Glomerular endothelial cell (primary cell): ENCODE measurements at regions not wholly inside any gene's neighbourhood (a gene's known extent, or its start where the extent isn't known, plus 50 kb on each side); places are given as distances from the start of the nearest gene placed in this dataset.

ENCODE experiments used
- DNase-seq: peaks from one replicate; pipeline ENCODE4 v3.0.0-alpha.2; 2011; ENCODE audit warnings: low read depth, low spot score; ENCODE audit errors: extremely low read depth

DNA sequence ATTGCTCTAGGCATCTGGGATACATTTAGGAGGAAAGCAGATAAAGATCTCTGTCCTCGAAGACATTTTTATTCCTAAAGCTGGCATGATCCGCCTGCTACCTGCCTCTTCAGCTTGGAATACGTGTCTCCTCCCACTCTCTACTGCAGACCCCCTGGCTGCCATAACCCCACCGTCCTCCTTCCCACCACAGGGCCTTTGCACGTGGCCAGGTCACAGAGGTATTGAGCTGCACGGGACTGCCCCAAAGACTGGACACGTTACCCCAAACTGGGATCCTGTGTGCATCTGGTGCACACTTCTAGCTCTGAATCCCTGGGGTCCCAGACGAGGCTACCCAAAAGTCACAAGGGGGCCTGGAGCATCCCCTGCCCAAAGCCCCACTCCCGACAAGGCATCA lies 351.2 kb upstream of the EEF2KMT start:
- DNase-seq, result no peak

- no peak for DNase-seq
Measured at GRCh38 chr16:5447734-5448133, 350.1 kb upstream of the EEF2KMT start.

DNA sequence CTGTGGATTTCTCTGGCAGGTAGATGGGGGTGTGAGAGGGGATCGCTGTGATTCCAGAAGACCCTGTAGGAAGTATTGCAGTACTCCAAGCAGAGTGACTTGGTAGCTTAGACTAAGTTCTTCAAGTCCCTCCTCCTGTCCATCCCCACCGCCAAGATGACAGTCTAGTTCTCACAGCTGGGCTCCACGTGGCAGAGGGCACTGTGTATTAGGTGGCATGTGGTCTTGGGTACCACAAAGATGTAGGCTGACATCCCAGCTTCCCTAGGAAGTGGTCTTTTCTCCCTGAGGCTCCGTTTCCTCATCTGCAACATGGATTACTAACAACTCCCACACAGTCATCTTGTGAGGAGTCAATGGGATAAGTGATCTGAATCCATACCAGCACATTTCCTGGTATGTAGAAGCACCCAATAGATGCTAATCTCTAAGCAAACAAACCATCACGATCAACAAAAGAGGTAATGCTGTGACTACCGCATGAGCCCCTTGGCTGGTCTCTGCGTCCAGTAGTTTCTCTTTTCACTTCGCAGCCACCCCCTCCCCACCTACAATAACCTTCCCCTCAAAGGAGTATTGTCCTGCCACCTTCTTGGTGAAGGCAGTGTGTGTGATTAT lies 349.1 kb upstream of the EEF2KMT start:
- DNase-seq, result no peak

GRCh38 chr16:5444189-5444588 lies 346.6 kb upstream of the EEF2KMT start:
- DNase-seq, result no peak

DNA sequence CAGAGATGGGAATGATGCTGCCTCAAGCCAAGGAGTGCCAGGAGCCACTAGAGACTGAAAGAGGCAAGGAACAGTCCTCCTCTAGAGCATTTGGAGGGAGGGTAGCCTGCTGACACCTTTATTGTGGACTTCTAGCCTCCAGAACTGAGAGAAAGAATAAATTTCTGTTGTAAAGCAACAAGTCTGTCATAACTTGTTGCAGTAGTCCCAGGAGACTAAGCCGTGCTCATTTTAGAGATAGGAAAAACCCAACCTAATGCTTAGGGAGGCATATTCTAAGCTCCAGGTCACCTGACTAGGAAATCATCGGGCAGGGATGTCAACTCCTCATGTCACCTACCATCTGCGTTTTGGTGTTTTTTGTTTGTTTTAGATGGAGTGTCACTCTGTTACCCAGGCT lies 345.4 kb upstream of the EEF2KMT start:
- no peak for DNase-seq

GRCh38 chr16:5442054-5442453 lies 344.5 kb upstream of the EEF2KMT start:
- DNase-seq, result no peak

- DNase-seq, result no peak
Measured at GRCh38 chr16:5438591-5438990, 341.0 kb upstream of the EEF2KMT start.

- DNase-seq, result no peak
Measured at GRCh38 chr16:5433587-5433986, 336.0 kb upstream of the EEF2KMT start.

GRCh38 chr16:5432166-5432565 lies 334.6 kb upstream of the EEF2KMT start:
- no peak for DNase-seq

GRCh38 chr16:5430598-5430997 lies 333.0 kb upstream of the EEF2KMT start:
- DNase-seq, result no peak

GRCh38 chr16:5428932-5429331 lies 331.3 kb upstream of the EEF2KMT start:
- no peak for DNase-seq

DNA sequence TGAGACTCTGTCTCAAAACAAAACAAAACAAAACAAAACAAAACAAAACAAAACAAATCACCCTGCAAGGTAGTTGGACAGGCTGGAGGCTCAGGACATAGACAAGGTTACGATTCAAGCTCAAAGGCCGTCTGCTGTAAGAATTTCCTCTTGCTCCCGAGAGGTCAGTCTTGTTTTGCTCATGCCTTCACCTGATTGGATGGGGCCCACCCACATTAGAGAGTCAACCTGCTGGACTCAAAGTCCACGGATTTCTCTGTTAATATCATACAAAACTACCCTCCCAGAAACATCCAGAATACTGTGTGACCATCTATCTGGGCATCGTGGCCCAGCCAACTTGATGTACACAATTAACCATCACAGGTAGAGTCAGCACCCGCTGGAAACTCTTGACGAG lies 330.0 kb upstream of the EEF2KMT start:
- DNase-seq, result no peak

DNA sequence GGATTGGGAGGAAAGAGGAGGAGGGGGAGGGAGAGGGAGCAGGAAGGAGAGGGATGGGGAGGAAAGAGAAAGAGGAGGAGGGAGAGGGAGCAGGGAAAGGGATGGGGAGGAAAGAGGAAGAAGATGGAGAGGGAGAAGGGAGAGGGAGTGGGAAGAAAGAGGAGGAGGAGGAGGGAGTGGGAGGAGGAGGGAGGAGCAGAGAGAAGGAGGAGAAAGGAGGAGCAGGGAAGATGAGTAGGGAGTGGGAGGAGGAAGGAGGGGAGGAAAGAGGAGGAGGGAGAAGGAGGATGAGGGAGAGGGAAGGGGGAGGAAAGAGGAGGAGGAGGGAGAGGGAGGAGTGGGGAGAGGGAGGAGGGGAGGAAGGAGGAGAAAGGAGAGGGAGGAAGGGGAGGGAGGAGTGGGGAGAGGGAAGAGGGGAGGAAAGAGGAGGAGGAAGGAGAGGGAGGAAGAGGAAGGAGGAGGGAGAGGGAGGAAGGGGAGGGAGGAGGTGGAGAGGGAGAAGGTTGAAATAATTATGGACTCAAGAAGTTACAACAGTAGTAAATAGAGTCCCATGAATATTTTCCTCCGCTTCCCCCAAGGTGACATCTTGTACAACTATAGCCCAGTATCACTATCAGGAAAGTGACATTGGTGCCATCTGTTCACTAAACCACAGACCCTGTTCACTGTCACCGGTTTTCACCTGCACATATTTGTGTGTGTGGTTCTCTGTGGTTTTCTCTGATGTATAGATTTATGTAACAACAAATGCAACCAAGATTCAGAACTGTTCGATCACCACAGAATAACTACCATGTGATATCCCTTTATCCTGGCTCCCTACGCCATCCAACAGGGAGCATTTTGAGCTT lies 325.3 kb upstream of the EEF2KMT start:
- no peak for DNase-seq

GRCh38 chr16:5422047-5422446 lies 324.5 kb upstream of the EEF2KMT start:
- DNase-seq, result no peak

DNA sequence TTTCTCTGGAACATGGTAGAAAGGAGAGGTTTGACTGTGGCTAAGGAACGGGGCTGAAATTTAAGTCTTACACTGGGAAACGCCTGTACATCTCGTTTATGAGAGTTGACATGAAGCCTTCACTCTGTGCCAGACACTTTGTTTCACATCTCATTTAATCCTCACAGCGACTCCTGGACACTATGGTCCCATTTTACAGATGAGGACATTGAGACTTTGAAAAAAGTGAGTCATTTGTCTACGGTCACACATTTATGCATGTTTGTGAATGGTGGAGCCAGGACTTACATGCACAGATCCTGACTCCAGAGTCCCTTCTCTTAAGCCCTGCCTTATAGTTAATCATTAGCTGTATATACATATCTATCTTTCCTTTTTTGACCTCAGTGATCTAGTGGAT lies 318.4 kb upstream of the EEF2KMT start:
- DNase-seq, result no peak

- DNase-seq, result no peak
Measured at GRCh38 chr16:5415123-5415522, 317.5 kb upstream of the EEF2KMT start.

- no peak for DNase-seq
Measured at GRCh38 chr16:5412731-5413130, 315.1 kb upstream of the EEF2KMT start.

- DNase-seq, result no peak
Measured at GRCh38 chr16:5398203-5398602, 300.6 kb upstream of the EEF2KMT start.

GRCh38 chr16:5396880-5397279 lies 299.3 kb upstream of the EEF2KMT start:
- DNase-seq, result no peak

DNA sequence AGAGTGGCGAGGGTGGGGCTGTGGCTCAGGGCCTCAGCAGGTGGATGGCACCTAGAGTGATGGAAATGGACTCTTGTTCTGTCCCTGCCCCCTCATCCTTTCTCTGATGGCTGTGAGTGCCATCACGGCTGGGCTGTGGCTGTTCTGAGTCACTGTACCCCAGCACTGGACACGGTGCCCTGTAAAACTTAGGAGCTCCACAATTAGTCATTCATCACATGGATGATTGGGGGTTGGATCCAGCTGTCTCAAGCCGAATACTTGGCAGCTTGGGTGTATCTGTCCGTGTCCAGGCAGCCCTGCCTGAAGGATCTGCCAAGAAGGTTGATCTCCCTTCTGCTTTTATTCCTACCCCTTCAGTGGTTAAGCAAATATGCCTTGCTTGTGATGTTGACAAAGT lies 295.5 kb upstream of the EEF2KMT start:
- DNase-seq, result no peak

DNA sequence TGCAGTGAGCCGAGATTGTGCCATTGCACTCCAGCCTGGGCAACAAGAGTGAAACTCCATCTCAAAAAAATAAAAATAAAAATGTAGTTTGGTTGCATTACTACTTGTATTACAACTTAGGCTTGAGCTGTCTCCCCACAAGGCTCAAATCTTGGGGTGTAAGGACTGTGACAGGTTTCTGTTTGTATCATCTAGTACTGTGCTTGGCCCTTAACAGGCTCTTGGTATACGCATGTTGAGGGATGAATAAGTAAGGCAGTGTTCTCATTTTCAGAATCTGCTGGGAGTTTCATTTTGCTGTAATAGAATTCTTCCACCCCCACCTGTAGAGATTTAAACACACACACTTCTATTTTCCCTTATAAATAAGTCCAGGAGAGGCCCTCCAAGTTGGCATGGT lies 289.4 kb upstream of the EEF2KMT start:
- DNase-seq, result no peak

- DNase-seq, result no peak
Measured at GRCh38 chr16:5385811-5386210, 288.2 kb upstream of the EEF2KMT start.
